GM23248 (cell line): ENCODE measurements at regions not wholly inside any gene's neighbourhood (a gene's known extent, or its start where the extent isn't known, plus 50 kb on each side); places are given as distances from the start of the nearest gene placed in this dataset.

Experiments used
- EZH2 ChIP-seq: fragments of 200-600 bp; sonication (generic); IDR thresholded peaks from 2 replicates; pipeline ENCODE4 v1.6.1; 2018; ENCODE audit warnings: antibody characterized with exemption, mild to moderate bottlenecking; ENCODE audit not compliant: insufficient read depth, poor library complexity, severe bottlenecking
- EZH2phosphoT487 ChIP-seq: fragments of 200-600 bp; sonication (generic); IDR thresholded peaks from 2 replicates; pipeline ENCODE4 v1.6.1; 2018; ENCODE audit warnings: antibody characterized with exemption, moderate library complexity, mild to moderate bottlenecking, low read depth; ENCODE audit not compliant: insufficient read depth

- TF ChIP-seq EZH2 (no peak), EZH2phosphoT487 (no peak)
Measured at GRCh38 chr1:218890451-218890850, 283.2 kb upstream of the LYPLAL1 start.
